A673 (cell line): ENCODE measurements at regions not wholly inside any gene's neighbourhood (a gene's known extent, or its start where the extent isn't known, plus 50 kb on each side); places are given as distances from the start of the nearest gene placed in this dataset.

Experiments used
- BruUV-seq: library from RNA; stranded (reverse); fragments of 400-500 nt; replicated peaks from 2 replicates; lab custom pipeline; 2021; lab: Mats Ljungman, UMichigan
- CTCF ChIA-PET: fragments of 300-600 bp; sonication (Branson Sonifier 250); formaldehyde crosslinking; loops from one replicate; lab custom pipeline; 2022; ENCODE audit warnings: antibody characterized with exemption; lab: Charles Lee
- POLR2A ChIA-PET: fragments of 300-600 bp; sonication (Branson Sonifier 250); formaldehyde crosslinking; loops from one replicate; lab custom pipeline; 2022; ENCODE audit warnings: antibody characterized with exemption; ENCODE audit not compliant: low non-redundant PET; lab: Charles Lee
- DNase-seq: peaks from one replicate; pipeline ENCODE4 v3.0.0-alpha.2; 2015; ENCODE audit warnings: low spot score
- H3K27ac ChIP-seq: fragments of 200-600 bp; sonication (generic); 2 replicates; pipeline ENCODE4 v1.5.1; 2016; ENCODE audit warnings: mixed run types, low read depth, mild to moderate bottlenecking, mixed read lengths, antibody characterized with exemption, low read length; ENCODE audit not compliant: poor library complexity, severe bottlenecking
- H3K27me3 ChIP-seq: fragments of 200-600 bp; sonication (generic); replicated peaks from 2 replicates; pipeline ENCODE4 v1.6.1; 2017; ENCODE audit warnings: mixed run types, low read depth, mild to moderate bottlenecking, mixed read lengths, antibody characterized with exemption, low read length; ENCODE audit not compliant: insufficient read depth, poor library complexity
- H3K36me3 ChIP-seq: fragments of 200-600 bp; sonication (generic); 2 replicates; pipeline ENCODE4 v1.6.1; 2016; ENCODE audit warnings: mixed run types, mild to moderate bottlenecking, mixed read lengths, antibody characterized with exemption, low read length; ENCODE audit not compliant: insufficient read depth, poor library complexity, severe bottlenecking
- H3K4me1 ChIP-seq: fragments of 200-600 bp; sonication (generic); 2 replicates; pipeline ENCODE4 v1.6.1; 2017; ENCODE audit warnings: mixed run types, mild to moderate bottlenecking, mixed read lengths, antibody characterized with exemption, low read length; ENCODE audit not compliant: insufficient read depth, poor library complexity, severe bottlenecking
- H3K4me3 ChIP-seq: fragments of 200-600 bp; sonication (generic); 2 replicates; pipeline ENCODE4 v1.5.1; 2016; ENCODE audit warnings: low read depth, mixed run types, mild to moderate bottlenecking, mixed read lengths, low read length; ENCODE audit not compliant: poor library complexity, severe bottlenecking
- H3K9me3 ChIP-seq: fragments of 200-600 bp; sonication (generic); 2 replicates; pipeline ENCODE4 v1.6.1; 2016; ENCODE audit warnings: mixed run types, low read depth, mild to moderate bottlenecking, mixed read lengths, antibody characterized with exemption, low read length; ENCODE audit not compliant: poor library complexity, severe bottlenecking
- EZH2 ChIP-seq: fragments of 200-600 bp; sonication (generic); IDR thresholded peaks from 2 replicates; pipeline ENCODE4 v1.6.1; 2017; ENCODE audit warnings: borderline replicate concordance, low read depth, mild to moderate bottlenecking, mixed read lengths, antibody characterized with exemption, low read length; ENCODE audit not compliant: poor library complexity, severe bottlenecking
- intact Hi-C: fragments of 100-400 bp; cut with micrococcal nuclease; formaldehyde crosslinking; loops from one replicate; pipeline ENCODE4 v1.10.0; 2022; ENCODE audit not compliant: unreplicated experiment
- TF ChIP-seq, protein P1 (sequence below): fragments of 300-800, 200-600 bp; sonication (generic); conservative IDR thresholded peaks from 2 replicates; pipeline ENCODE4 v1.5.1; 2017; ENCODE audit warnings: low read depth, mild to moderate bottlenecking, antibody characterized with exemption, low read length, moderate library complexity, mixed read lengths

DNA sequence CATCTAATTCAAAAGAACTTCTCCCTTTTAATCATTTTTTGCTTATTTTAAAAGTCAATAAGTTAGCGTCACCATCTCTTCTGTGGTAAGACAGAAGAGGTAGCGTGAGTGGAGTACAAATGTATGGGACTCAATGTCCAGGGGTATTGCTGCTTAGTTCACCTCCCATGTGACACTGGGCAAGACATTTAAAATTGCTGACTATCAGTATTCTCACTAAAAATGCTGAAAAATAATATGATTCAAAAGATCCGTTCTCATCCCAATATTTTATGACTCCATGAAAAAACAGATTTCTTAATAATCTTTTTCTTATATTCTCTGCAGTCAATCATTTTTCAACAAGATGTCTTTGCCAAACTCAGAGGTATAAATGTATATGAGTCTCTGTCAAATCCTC, 68.1 kb upstream of the LRRC4C start:
- Histone ChIP-seq H3K36me3 (no peaks in the 10 kb centered on the region), H3K4me3 (no peak overlapping the region), H3K27me3 (no peaks in the 10 kb centered on the region), H3K4me1 (no peaks in the 10 kb centered on the region), H3K9me3 (peaks cover 14% of the 10 kb centered on the region), H3K27ac (no peak overlapping the region)
- intact Hi-C loops, result no loop called here
- no TSS peak for BruUV-seq
- ChIA-PET CTCF (no interaction called here), POLR2A (no interaction called here)
- no peak for TF ChIP-seq EZH2
- DNase-seq, result no peak

- no TSS peak for BruUV-seq
- Histone ChIP-seq H3K36me3 (no peaks in the 10 kb centered on the region), H3K4me1 (no peaks in the 10 kb centered on the region), H3K27me3 (no peaks in the 10 kb centered on the region), H3K27ac (no peak overlapping the region), H3K9me3 (peaks cover 9% of the 10 kb centered on the region), H3K4me3 (no peak overlapping the region)
- TF ChIP-seq, protein P1, sequence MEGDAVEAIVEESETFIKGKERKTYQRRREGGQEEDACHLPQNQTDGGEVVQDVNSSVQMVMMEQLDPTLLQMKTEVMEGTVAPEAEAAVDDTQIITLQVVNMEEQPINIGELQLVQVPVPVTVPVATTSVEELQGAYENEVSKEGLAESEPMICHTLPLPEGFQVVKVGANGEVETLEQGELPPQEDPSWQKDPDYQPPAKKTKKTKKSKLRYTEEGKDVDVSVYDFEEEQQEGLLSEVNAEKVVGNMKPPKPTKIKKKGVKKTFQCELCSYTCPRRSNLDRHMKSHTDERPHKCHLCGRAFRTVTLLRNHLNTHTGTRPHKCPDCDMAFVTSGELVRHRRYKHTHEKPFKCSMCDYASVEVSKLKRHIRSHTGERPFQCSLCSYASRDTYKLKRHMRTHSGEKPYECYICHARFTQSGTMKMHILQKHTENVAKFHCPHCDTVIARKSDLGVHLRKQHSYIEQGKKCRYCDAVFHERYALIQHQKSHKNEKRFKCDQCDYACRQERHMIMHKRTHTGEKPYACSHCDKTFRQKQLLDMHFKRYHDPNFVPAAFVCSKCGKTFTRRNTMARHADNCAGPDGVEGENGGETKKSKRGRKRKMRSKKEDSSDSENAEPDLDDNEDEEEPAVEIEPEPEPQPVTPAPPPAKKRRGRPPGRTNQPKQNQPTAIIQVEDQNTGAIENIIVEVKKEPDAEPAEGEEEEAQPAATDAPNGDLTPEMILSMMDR, result no peak
- no peak for TF ChIP-seq EZH2
- DNase-seq, result no peak
- ChIA-PET CTCF (no interaction called here), POLR2A (no interaction called here)
- intact Hi-C loops, result loop anchor here (10.0 kb wide), 1 partner anchor 58 kb away; no protein-coding TSS in a partner anchor
Observed at GRCh38 chr11:41532413-41532812, 73.0 kb upstream of the LRRC4C start.

- DNase-seq, result no peak
- no peaks in the 10 kb centered on the region for H3K27me3 ChIP-seq
- no TSS peak for BruUV-seq
- POLR2A ChIA-PET, result no interaction called here
- H3K36me3 ChIP-seq, result no peaks in the 10 kb centered on the region
- intact Hi-C loops, result loop anchor here (10.0 kb wide), 1 partner anchor 59 kb away; no protein-coding TSS in a partner anchor
- no peaks in the 10 kb centered on the region for H3K4me1 ChIP-seq
- no peak overlapping the region for H3K4me3 ChIP-seq
- TF ChIP-seq, protein P1, result no peak
- no peak for TF ChIP-seq EZH2
- peaks cover 1% of the 10 kb centered on the region for H3K9me3 ChIP-seq
- H3K27ac ChIP-seq, result no peak overlapping the region
- CTCF ChIA-PET, result no interaction called here
Observed at GRCh38 chr11:41533761-41534160, 74.3 kb upstream of the LRRC4C start.

- no peak overlapping the region for H3K4me3 ChIP-seq
- no TSS peak for BruUV-seq
- no peaks in the 10 kb centered on the region for H3K9me3 ChIP-seq
- no peaks in the 10 kb centered on the region for H3K27me3 ChIP-seq
- H3K4me1 ChIP-seq, result no peaks in the 10 kb centered on the region
- H3K36me3 ChIP-seq, result no peaks in the 10 kb centered on the region
- CTCF ChIA-PET, result no interaction called here
- DNase-seq, result no peak
- intact Hi-C loops, result loop anchor here (10.0 kb wide), 1 partner anchor 60 kb away; no protein-coding TSS in a partner anchor
- POLR2A ChIA-PET, result no interaction called here
- TF ChIP-seq, protein P1, result no peak
- no peak for TF ChIP-seq EZH2
- no peak overlapping the region for H3K27ac ChIP-seq
Observed at GRCh38 chr11:41534391-41534790, 74.9 kb upstream of the LRRC4C start.
